NT2/D1 (cell line): ENCODE measurements at regions not wholly inside any gene's neighbourhood (a gene's known extent, or its start where the extent isn't known, plus 50 kb on each side); places are given as distances from the start of the nearest gene placed in this dataset.

Source experiments
- YY1 ChIP-seq: IDR thresholded peaks from 2 replicates; pipeline ENCODE4 v1.6.1; 2011; ENCODE audit not compliant: insufficient read length, insufficient read depth
- ZNF274 ChIP-seq: IDR thresholded peaks from 2 replicates; pipeline ENCODE4 v1.6.1; 2011; ENCODE audit warnings: mild to moderate bottlenecking, low read depth, low read length

- TF ChIP-seq YY1, result no peak
- TF ChIP-seq ZNF274, result no peak
These were observed 207.4 kb upstream of the WSB1 start for GRCh38 chr17:27086526-27086925.
